HG03354 (cell line): ENCODE measurements at regions not wholly inside any gene's neighbourhood (a gene's known extent, or its start where the extent isn't known, plus 50 kb on each side); places are given as distances from the start of the nearest gene placed in this dataset.

Experiments
- ATAC-seq: cut with Tn5 transposase; IDR thresholded peaks from one replicate; pipeline ENCODE4 v1.9.1; 2021; ENCODE audit warnings: mild to moderate bottlenecking; ENCODE audit not compliant: unreplicated experiment, poor library complexity, severe bottlenecking

DNA sequence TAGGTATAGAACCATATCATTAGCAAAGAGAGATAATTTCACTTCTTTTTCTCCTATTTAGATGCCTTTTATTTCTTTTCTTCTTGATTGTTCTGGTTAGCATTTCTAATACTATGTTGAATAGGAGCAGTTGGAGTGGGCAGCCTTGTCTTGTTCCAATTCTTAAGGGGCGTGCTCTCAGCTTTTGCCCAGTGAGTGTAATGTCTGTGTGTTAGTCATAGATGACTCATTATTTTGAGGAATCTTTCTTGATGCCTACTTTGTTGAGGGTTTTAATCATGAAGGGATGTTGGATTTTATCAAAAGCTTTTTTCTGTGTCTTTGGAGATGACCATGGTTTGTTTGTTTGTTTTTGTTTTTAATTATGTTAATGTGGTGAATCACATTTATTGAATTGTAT, 1453.1 kb upstream of the SLC39A10 start:
- ATAC-seq: no peak

DNA sequence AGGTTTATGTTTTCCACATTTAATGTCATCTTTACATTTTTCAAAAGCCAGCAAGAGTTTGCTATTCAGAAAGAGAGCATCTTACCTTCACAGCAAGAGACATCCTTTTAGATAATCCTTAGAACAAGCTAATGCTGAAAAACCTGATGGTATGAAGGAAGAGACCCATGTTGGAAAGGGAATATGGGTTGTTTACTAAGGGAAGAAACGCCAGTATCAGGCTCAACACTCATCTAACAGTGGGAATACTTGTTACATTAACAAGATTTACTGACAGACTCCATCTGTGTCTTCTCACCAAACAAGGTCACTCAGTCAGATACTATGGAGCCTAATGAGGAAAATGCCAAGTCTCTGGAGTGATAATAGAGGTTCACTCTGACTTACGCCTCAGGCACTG, 1474.1 kb upstream of the SLC39A10 start:
- ATAC-seq: no peak

DNA sequence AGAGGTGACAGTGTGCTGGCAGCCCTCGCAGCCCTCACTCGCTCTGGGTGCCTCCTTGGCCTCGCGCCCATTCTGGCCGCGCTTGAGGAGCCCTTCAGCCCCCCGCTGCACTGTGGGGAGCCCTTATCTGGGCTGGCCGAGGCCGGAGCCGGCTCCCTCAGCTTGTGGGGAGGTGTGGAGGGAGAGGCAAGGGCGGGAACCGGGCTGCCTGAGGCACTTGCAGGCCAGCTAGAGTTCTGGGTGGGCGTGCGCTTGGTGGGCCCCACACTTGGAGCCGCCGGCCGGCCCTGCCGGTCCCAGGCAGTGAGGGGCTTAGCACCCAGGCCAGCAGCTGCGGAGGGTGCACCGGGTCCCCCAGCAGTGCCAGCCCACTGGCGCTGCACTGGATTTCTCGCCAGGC, 1480.9 kb upstream of the SLC39A10 start:
- no peak for ATAC-seq

- peak; percentile 93 for ATAC-seq
These were observed 1490.2 kb upstream of the SLC39A10 start for GRCh38 chr2:194166818-194167217.

DNA sequence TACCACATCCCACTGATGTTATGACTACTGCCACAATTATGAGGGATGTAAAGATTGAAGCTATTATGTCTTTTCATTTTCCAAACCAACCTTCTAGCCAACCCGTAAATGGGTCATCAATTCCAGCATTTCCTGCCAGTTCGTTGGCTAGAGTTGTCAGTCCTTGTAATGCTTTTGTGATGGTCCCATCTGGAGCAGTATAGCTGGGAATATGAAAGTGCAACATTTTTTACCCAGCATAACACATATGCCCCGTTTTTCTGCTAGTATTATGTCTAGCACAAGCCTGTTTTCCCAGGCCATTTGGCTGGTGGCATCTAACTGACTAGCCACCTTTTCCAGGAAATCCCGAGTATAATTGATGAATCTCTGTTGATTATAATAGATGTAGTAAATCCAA, 1501.6 kb upstream of the SLC39A10 start:
- ATAC-seq: no peak

- no peak for ATAC-seq
These were observed 1505.8 kb upstream of the SLC39A10 start for GRCh38 chr2:194151231-194151630.

DNA sequence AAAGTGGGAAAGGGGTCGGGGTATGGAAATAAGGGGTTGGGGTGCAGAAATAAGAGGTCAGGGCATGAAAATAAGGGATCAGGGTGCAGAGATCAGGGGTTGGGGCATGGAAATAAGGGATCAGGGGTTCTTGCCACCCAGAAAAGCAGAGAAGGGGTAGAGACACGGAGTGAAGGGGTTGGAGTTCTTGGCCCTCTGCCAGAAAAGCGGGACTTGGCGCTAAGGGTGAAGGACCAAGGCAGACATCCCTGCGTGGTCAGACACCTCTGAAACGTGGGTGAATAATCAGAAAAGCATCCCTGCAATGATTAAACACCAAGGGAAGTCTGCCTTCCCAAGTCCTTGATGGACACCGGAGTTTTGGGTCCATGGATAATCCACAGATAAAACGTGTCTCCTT, 1521.6 kb upstream of the SLC39A10 start:
- ATAC-seq: no peak

GRCh38 chr2:194128810-194129209, 1528.2 kb upstream of the SLC39A10 start:
- no peak for ATAC-seq

DNA sequence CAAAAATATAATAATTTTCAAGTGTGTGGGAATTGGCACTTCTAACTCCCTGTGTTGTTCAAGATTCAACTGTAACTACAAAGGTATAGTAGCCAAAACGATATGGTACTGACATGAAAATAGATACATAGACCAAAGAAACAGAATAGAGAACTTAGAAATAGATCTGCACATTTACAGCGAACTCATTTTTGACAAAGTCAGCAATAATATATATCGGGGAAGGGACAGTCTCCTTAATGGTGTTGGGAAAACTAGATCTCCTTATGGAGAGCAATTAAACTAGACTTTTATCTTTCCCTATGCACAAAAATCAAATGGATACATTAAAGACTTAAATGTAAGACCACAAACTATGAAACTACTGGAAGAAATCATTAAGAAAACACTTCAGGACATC, 1530.6 kb upstream of the SLC39A10 start:
- ATAC-seq: no peak

- ATAC-seq: no peak
These were observed 1540.2 kb upstream of the SLC39A10 start for GRCh38 chr2:194116861-194117260.

GRCh38 chr2:194105358-194105757, 1551.7 kb upstream of the SLC39A10 start:
- no peak for ATAC-seq

DNA sequence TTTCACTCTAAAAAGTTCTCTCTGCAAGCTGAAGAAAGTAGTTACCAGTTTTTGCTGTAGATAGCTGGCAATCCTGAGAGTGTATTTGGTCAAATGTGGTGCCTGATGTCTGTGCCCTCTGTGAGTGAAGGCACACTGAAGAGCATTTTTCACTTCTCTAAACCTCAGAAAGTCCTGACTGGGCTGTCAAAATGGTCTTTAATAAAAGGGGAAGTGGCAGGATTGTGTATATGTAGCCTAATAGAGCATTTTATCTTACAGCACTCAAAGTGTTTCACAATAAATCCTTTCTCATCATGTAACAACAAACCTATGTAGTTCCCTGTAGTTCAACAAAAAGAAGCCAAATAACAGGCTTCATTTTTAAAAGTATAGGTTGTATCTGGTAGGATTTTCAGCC, 1552.3 kb upstream of the SLC39A10 start:
- ATAC-seq: peak; percentile 98

- ATAC-seq: peak; percentile 14
These were observed 1552.9 kb upstream of the SLC39A10 start for GRCh38 chr2:194103941-194104659.

GRCh38 chr2:194102546-194102945, 1554.5 kb upstream of the SLC39A10 start:
- ATAC-seq: no peak

DNA sequence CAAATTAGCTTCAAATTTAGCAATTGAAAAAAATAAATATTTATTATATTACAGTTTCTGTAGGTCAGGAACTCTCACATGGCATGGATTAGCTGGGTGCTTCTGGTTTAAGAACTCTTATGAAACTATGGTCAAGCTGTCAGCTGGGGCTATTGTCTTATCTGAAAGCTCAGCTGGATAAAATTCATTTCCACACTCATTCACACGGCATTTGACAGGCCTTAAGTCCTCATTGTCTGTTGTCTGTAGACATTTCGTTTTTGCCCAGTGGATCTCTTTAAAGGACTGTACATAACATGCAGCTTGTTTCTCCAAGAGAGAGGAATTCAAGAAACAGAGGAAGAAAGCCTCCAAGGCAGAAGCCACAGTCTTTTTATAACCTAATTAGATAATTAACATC, 1556.8 kb upstream of the SLC39A10 start:
- ATAC-seq: no peak

DNA sequence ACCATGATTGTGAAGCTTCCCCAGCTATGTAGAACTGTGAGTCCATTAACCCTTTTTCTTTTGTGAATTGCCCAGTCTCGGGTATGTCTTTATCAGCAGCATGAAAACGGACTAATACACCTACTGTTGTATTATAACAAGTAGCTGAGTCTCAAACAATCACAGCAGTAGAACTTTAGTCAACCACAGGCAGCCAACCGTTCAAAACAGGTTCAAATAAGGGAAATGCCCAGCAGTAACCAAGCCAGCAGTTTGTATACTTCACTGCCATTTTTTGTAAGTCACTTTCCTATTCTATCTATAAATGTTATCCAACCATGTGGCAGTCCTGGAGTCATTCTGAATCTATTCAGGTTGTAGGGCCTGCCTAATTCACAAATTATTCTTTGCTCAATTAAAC, 1560.6 kb upstream of the SLC39A10 start:
- no peak for ATAC-seq

- ATAC-seq: no peak
These were observed 1561.7 kb upstream of the SLC39A10 start for GRCh38 chr2:194095359-194095758.

- no peak for ATAC-seq
These were observed 1566.6 kb upstream of the SLC39A10 start for GRCh38 chr2:194090251-194090905.

DNA sequence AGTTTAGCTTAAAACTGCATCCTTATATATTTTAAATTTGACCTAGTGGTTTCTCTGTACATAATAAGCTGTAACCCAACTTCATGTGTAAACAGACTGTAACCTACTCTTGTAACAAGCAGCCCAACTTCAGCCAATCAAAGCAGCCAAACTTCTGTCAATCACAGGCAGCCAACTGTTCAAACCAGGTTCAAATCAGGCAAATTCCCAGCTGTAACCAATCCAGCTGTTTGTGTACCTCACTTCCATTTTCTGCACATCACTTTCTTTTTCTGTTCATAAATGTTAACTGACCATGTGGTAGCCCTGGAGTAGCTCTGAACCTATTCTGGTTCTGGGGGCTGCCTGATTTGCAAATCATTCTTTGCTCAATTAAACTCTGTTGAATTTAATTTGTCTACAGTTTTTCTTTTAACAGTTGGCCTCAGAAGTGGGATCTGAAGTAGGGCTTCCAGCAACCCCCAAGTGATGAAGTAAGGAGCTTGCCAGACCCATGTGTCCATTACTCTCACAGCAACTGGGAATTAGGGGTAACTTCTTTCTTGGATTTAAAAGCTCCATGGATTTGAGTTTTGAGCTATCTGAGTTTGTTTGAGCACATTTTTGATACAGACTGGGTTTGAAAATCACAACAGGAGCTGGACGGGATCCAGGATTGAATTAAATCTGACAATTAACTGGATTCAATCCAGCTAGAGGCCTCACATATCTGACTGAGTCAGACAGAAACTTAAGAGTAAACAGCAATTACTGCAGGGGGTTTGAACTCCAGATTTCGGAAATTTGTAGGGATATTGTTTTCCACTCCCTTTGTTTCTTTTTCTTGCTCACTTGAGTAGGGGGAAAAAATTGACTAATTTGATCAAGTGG, 1569.7 kb upstream of the SLC39A10 start:
- peak; percentile 58 for ATAC-seq

GRCh38 chr2:194086129-194086528, 1570.9 kb upstream of the SLC39A10 start:
- ATAC-seq: no peak

DNA sequence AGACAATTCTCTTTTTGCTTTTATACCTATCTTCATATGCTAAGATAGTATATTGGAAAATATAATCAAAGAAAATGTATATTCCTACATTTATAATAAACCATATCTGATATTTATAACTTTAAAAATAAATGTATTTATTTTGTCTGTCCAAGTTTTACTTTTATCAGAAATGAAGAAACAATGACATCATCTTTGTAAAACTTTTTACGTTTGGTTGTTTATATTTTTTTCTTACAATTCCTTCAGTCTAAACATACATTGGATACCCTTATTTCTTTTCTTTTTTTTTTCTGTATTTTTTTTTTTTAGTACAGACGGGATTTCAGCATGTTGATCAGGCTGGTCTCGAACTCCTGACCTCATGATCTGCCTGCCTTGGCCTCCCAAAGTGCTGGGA, 1577.0 kb upstream of the SLC39A10 start:
- no peak for ATAC-seq
